Breast epithelium (tissue), 4 donors: ENCODE measurements at regions not wholly inside any gene's neighbourhood (a gene's known extent, or its start where the extent isn't known, plus 50 kb on each side); places are given as distances from the start of the nearest gene placed in this dataset.

Experiments used
- DNase-seq, 2 donors: peaks; one replicate each; pipeline ENCODE4 v3.0.0-alpha.2; 2019; ENCODE audit warnings: low spot score in 2 of 2
- H3K27ac ChIP-seq, 2 donors: fragments of 200-600 bp; sonication (generic) in 1 of 2; one replicate each; pipeline ENCODE4 v1.5.1; 2016 to 2019; ENCODE audit warnings: mild to moderate bottlenecking in 1 of 2
- H3K27me3 ChIP-seq, 2 donors: fragments of 200-600 bp; sonication (generic) in 1 of 2; one replicate each; pipeline versions ENCODE4 v1.5.1 to v1.6.0; 2017 to 2019; ENCODE audit warnings: control low read depth in 1 of 2, mild to moderate bottlenecking in 1 of 2
- H3K36me3 ChIP-seq: fragments of 200-600 bp; one replicate; pipeline ENCODE4 v1.5.1; 2019
- H3K4me1 ChIP-seq, 2 donors: fragments of 200-600 bp; sonication (generic); one replicate each; pipeline ENCODE4 v1.5.1; 2016 to 2019; ENCODE audit warnings: control low read depth in 1 of 2
- H3K4me3 ChIP-seq, 3 donors: fragments of 200-600 bp; sonication (generic); 1 replicate in 2 of 3; 2 replicates in 1 of 3; pipeline ENCODE4 v1.5.1; 2016 to 2019; ENCODE audit warnings: mild to moderate bottlenecking in 3 of 3, moderate library complexity in 2 of 3
- H3K9me3 ChIP-seq, 2 donors: fragments of 200-600 bp; sonication (generic) in 1 of 2; one replicate each; pipeline ENCODE4 v1.5.1; 2016 to 2019; ENCODE audit warnings: control low read depth in 1 of 2
- CTCF ChIP-seq, 3 donors: fragments of 450-650 bp; IDR thresholded peaks; one replicate each; pipeline ENCODE4 v1.5.1; 2016 to 2017; ENCODE audit warnings: antibody characterized with exemption in 3 of 3, mild to moderate bottlenecking in 3 of 3, moderate library complexity in 3 of 3
- POLR2A ChIP-seq: fragments of 450-650 bp; IDR thresholded peaks from one replicate; pipeline ENCODE4 v1.6.1; 2016; ENCODE audit warnings: antibody characterized with exemption, mild to moderate bottlenecking, moderate library complexity
- POLR2AphosphoS5 ChIP-seq, 3 donors: sonication (generic); formaldehyde crosslinking; IDR thresholded peaks; one replicate each; pipeline ENCODE4 v1.6.1; 2017; ENCODE audit warnings: antibody characterized with exemption in 3 of 3
- intact Hi-C: fragments of 100-400 bp; cut with DNase I; formaldehyde crosslinking; loops from one replicate; pipeline ENCODE4 v1.15.1; 2023; ENCODE audit warnings: low total_unique reads

- Histone ChIP-seq H3K4me3 (no peak overlapping the region), H3K27ac (peak overlapping the region; percentile 20 to 73), H3K27me3 (no peaks in the 10 kb centered on the region), H3K9me3 (no peaks in the 10 kb centered on the region), H3K4me1 (no peaks in the 10 kb centered on the region), H3K36me3 (no peaks in the 10 kb centered on the region)
- TF ChIP-seq POLR2AphosphoS5 (IDR thresholded peaks at IDR 0.05) (no peak), CTCF (IDR thresholded peaks at IDR 0.05) (no peak), POLR2A (no peak)
- no peak for DNase-seq
- intact Hi-C loops, result no loop called here
Observed at GRCh38 chr7:12801107-12801506, 113.7 kb downstream of the ARL4A start.

DNA sequence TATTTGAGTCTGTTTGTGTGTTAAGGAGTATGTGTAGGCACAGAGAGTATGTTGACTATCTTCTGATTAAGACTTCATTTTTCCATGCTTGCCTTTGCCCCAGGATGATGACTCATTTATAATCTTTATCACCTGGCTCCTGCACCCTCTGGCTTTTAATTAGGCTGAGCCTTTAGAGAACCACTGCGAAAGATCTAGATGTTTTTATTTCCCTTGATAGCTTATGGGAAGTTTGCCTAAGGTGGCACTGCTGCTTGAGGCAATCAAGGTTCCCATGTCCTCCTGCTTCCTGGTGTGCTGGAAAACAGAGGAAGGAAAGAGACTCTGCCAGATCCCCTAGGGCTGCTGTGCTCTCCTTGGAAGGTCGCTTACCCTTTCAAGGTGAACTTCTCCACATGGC lies 114.6 kb downstream of the ARL4A start:
- no peak for DNase-seq
- no peaks in the 10 kb centered on the region for H3K4me1 ChIP-seq
- no peaks in the 10 kb centered on the region for H3K9me3 ChIP-seq
- no peaks in the 10 kb centered on the region for H3K36me3 ChIP-seq
- H3K27ac ChIP-seq, result peak overlapping the region; percentile 68 to 73
- TF ChIP-seq POLR2AphosphoS5 (IDR thresholded peaks at IDR 0.05) (no peak), POLR2A (no peak), CTCF (IDR thresholded peaks at IDR 0.05) (no peak)
- no peak overlapping the region for H3K4me3 ChIP-seq
- intact Hi-C loops, result no loop called here
- H3K27me3 ChIP-seq, result no peaks in the 10 kb centered on the region

DNA sequence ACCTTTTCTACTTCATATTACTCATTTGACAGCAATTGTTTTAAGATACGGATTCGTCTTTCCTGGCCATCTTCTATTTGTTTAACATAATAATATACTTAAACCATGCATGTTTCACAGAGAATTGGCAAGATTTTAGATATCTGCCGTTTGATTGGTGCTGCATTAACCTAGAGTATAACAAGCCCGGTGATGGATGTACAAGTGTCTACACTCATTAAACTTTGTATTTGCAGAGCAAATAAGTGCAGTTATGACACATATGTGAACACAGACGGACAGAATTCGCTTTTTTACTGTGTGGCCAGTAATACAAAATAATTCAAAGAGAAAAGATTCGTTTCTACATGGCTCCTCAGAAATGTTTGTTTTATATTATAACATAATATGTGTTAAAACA lies 116.1 kb downstream of the ARL4A start:
- Histone ChIP-seq H3K27me3 (no peaks in the 10 kb centered on the region), H3K36me3 (no peaks in the 10 kb centered on the region), H3K4me3 (no peak overlapping the region), H3K4me1 (no peaks in the 10 kb centered on the region), H3K9me3 (no peaks in the 10 kb centered on the region), H3K27ac (no peak overlapping the region)
- DNase-seq, result no peak
- no peak for TF ChIP-seq CTCF (IDR thresholded peaks at IDR 0.05)
- TF ChIP-seq POLR2A, result no peak
- TF ChIP-seq POLR2AphosphoS5 (IDR thresholded peaks at IDR 0.05), result no peak
- intact Hi-C loops, result no loop called here

GRCh38 chr7:12805518-12805928 lies 118.1 kb downstream of the ARL4A start:
- Histone ChIP-seq H3K36me3 (no peaks in the 10 kb centered on the region), H3K27ac (no peak overlapping the region), H3K4me3 (no peak overlapping the region), H3K27me3 (no peaks in the 10 kb centered on the region), H3K4me1 (no peaks in the 10 kb centered on the region), H3K9me3 (no peaks in the 10 kb centered on the region)
- no peak for DNase-seq
- intact Hi-C loops, result no loop called here
- TF ChIP-seq POLR2AphosphoS5 (IDR thresholded peaks at IDR 0.05), result no peak
- no peak for TF ChIP-seq CTCF (IDR thresholded peaks at IDR 0.05)
- no peak for TF ChIP-seq POLR2A

DNA sequence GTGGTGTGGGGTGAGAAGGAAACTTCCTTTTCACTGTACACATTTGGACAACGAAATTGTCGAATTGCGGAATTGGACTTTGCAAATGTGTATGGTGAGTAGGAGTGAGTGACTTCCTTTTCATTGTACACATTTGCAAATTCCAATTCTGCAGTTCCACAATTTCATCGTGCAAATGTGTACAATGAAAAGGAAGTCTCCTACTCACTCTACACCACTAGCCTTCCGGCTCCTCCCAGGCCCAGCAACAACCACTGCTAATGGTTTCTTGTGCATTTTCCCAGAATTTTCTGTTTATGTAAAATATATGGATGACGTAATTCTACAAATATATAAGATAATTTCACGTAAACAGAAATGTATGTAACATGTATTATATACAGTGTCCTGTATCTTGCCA lies 118.5 kb downstream of the ARL4A start:
- Histone ChIP-seq H3K4me1 (no peaks in the 10 kb centered on the region), H3K27me3 (no peaks in the 10 kb centered on the region), H3K36me3 (no peaks in the 10 kb centered on the region), H3K27ac (no peak overlapping the region), H3K4me3 (no peak overlapping the region), H3K9me3 (no peaks in the 10 kb centered on the region)
- TF ChIP-seq POLR2A, result no peak
- no peak for TF ChIP-seq CTCF (IDR thresholded peaks at IDR 0.05)
- no peak for TF ChIP-seq POLR2AphosphoS5 (IDR thresholded peaks at IDR 0.05)
- DNase-seq, result no peak
- intact Hi-C loops, result no loop called here
